Mesothelial cell of epicardium (in vitro differentiated cells): ENCODE measurements at regions not wholly inside any gene's neighbourhood (a gene's known extent, or its start where the extent isn't known, plus 50 kb on each side); places are given as distances from the start of the nearest gene placed in this dataset.

Experiments used
- DNase-seq, 2 experiments: peaks; one replicate each; pipeline ENCODE4 v3.0.0; 2021; ENCODE audit warnings: low spot score in 2 of 2; ENCODE audit not compliant: unreplicated experiment in 2 of 2
- H3K27ac Mint-ChIP-seq: 2 replicates; pipeline ENCODE4 v1.8.0; 2021; ENCODE audit warnings: mixed read lengths
- H3K27me3 Mint-ChIP-seq: 2 replicates; pipeline ENCODE4 v1.8.0; 2021; ENCODE audit warnings: low read depth, mixed read lengths
- H3K36me3 Mint-ChIP-seq: 2 replicates; pipeline ENCODE4 v1.8.0; 2021; ENCODE audit warnings: mixed read lengths
- H3K4me1 Mint-ChIP-seq: 2 replicates; pipeline ENCODE4 v1.8.0; 2021; ENCODE audit warnings: mixed read lengths
- H3K4me3 Mint-ChIP-seq: 2 replicates; pipeline ENCODE4 v1.8.0; 2021; ENCODE audit warnings: mild to moderate bottlenecking, moderate library complexity, mixed read lengths
- H3K9me3 Mint-ChIP-seq: 2 replicates; pipeline ENCODE4 v1.8.0; 2021; ENCODE audit warnings: mixed read lengths
- TF ChIP-seq, protein P1 (sequence below): fragments of 200-600 bp; sonication (generic); IDR thresholded peaks from one replicate; pipeline ENCODE4 v1.5.0; 2021; ENCODE audit warnings: antibody characterized with exemption; ENCODE audit not compliant: unreplicated experiment

DNA sequence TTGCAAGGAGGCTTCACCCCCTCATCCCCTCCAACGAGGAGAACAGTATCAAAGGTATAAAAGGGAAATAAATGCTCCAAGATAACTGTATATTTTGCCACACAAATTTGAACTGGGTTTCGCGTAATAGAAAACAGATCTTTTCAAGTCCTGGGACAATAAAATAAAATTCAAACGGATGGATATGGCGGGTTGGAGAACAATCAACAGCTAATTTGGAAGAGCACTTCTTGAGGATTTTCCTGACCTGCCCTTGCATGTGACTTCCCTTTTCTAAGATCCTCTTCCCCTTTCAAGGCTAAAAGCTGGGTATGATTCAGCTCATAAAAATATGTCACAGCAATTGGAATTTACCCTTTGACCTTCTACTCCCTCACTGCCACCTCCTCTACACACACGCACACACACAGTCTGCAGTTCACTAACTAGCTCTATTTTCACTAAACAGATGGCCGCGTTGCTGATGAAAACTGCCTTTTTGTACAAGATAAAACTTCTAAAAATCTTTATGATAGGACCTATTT, 386.9 kb downstream of the FIGN start:
- peak overlapping the region; percentile 95 for H3K27ac Mint-ChIP-seq
- H3K27me3 Mint-ChIP-seq, result no peaks in the 10 kb centered on the region
- TF ChIP-seq, protein P1, sequence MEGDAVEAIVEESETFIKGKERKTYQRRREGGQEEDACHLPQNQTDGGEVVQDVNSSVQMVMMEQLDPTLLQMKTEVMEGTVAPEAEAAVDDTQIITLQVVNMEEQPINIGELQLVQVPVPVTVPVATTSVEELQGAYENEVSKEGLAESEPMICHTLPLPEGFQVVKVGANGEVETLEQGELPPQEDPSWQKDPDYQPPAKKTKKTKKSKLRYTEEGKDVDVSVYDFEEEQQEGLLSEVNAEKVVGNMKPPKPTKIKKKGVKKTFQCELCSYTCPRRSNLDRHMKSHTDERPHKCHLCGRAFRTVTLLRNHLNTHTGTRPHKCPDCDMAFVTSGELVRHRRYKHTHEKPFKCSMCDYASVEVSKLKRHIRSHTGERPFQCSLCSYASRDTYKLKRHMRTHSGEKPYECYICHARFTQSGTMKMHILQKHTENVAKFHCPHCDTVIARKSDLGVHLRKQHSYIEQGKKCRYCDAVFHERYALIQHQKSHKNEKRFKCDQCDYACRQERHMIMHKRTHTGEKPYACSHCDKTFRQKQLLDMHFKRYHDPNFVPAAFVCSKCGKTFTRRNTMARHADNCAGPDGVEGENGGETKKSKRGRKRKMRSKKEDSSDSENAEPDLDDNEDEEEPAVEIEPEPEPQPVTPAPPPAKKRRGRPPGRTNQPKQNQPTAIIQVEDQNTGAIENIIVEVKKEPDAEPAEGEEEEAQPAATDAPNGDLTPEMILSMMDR, result no peak
- no peaks in the 10 kb centered on the region for H3K36me3 Mint-ChIP-seq
- peak overlapping the region; percentile 75 for H3K4me3 Mint-ChIP-seq
- no peak for DNase-seq
- H3K4me1 Mint-ChIP-seq, result peaks cover 31% of the 10 kb centered on the region
- H3K9me3 Mint-ChIP-seq, result no peaks in the 10 kb centered on the region

DNA sequence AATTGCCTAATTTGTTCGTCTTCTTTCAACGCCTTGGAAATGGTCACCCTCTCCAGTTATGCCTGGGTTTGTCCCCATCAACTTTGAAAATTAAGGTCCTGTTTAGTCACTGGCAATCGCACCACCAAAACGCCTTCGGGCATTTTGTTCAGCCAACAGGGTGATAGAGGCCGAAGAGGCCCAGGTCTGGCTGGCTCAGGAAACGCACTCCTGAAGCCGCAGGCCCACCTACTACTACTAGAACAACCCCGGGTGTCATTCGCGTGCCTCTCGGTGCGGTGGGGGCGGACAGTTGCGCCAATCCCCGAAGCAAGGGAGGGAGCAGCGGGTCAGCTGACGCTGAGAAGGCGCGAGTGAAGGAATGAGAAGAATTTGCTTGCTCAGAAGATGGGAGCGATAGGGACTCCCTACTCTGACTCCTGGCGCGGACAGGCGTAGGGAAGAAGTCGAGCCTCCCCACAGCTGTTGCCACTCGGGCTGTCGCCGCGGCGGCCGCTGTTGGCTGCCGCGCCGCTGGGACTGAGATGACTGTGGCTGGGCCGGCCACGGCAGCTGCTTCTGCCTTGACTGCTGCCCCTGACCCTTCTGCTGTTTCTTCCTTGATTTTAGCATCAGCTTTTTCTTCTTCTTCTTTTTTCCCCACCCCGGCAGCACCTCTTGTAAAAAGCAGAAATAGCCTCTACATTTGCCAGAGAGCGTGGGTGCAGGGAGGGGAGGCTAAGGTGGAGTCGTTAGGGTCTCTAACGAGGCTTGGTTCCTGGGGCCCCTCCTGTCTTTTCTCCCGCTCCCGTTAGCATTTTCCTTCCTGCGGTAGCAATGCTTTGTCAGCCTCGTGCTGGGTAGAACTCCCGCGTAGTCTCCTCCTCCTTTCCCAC, 387.6 kb downstream of the FIGN start:
- Mint-ChIP-seq H3K36me3 (no peaks in the 10 kb centered on the region), H3K4me3 (peak overlapping the region; percentile 75), H3K4me1 (peaks cover 31% of the 10 kb centered on the region), H3K27me3 (no peaks in the 10 kb centered on the region), H3K27ac (peak overlapping the region; percentile 95), H3K9me3 (no peaks in the 10 kb centered on the region)
- peak; percentile 49 to 77 for DNase-seq
- TF ChIP-seq, protein P1, result no peak

DNA sequence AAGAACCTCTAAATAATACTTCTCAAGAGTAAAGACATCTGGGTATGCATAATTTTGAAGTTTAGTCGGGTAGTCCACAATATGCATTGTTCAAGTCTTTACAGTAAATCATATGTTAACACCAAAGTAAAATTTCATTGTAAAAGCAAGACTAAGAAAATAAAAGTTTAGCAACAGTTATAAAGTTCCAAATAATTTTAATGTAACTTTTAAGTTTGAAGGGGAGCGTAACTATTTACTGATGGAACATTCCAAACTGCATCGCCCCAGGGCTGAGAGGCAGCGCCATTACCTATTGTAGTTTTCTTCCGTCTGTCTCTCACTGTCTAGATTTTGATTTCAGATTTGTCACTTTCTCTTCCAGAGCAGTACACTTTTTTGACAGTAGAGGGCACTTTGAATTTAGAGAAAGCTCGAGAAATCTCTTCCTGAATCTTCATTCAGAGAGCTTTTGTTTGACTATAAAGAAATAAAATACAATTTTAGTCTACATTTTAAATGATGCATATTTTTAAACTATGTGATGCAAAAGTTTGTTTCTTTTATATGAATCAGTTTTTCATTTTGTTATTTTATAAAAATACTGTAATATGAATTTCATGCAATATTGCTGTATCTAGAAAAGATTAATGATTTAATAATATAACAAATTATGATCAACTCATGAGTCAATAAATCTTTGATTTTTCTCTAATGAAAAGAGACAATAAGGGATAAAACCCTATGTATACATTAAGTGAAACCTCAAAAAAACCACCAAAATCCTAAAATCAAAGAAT, 389.8 kb downstream of the FIGN start:
- Mint-ChIP-seq H3K9me3 (no peaks in the 10 kb centered on the region), H3K36me3 (no peaks in the 10 kb centered on the region), H3K27ac (no peak overlapping the region), H3K4me3 (no peak overlapping the region), H3K4me1 (peaks cover 33% of the 10 kb centered on the region), H3K27me3 (no peaks in the 10 kb centered on the region)
- DNase-seq, result no peak
- TF ChIP-seq, protein P1, result peak; percentile 83

DNA sequence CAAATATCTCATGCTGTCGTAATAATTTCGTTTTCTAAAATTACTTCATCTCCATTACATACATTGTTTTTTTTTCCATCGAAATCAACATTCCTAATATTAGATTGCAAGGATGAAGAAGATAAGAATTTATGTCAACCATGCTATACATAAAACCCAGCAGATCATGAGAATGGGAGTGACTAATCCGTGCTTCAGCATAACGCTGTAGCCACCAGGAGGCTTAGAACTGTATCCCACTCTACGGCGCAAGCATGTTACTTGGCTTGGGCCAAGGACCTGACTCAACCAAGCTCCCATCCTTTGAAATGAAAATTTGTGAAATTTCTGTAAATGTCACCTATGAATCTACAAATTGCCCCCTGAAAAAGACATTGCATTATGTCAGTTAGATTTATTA, 392.5 kb downstream of the FIGN start:
- no peak for DNase-seq
- H3K36me3 Mint-ChIP-seq, result no peaks in the 10 kb centered on the region
- no peaks in the 10 kb centered on the region for H3K27me3 Mint-ChIP-seq
- H3K4me1 Mint-ChIP-seq, result peaks cover 14% of the 10 kb centered on the region
- H3K27ac Mint-ChIP-seq, result no peak overlapping the region
- no peak overlapping the region for H3K4me3 Mint-ChIP-seq
- TF ChIP-seq, protein P1, result no peak
- no peaks in the 10 kb centered on the region for H3K9me3 Mint-ChIP-seq

DNA sequence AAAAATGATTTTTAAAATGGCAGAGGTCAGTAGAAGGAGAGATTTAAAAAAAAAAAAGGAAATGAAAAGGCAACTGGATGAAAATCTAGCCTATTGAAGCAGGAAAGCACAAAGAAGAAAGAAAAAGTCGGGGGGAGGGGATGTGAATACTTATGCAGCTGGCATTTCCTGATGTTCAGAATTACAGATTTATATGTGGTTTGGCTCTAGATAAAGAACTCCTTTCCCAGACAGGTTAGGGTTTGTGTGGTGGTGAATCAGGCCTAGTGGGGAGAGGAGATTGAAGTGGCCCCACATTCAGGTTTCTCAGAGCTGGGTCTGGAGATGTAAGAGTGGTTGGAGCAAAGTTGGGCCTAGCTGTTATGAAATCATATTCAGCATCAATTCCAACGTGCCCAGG, 394.4 kb downstream of the FIGN start:
- H3K4me3 Mint-ChIP-seq, result no peak overlapping the region
- no peak for DNase-seq
- H3K4me1 Mint-ChIP-seq, result peaks cover 6% of the 10 kb centered on the region
- H3K27me3 Mint-ChIP-seq, result no peaks in the 10 kb centered on the region
- no peaks in the 10 kb centered on the region for H3K36me3 Mint-ChIP-seq
- H3K9me3 Mint-ChIP-seq, result no peaks in the 10 kb centered on the region
- TF ChIP-seq, protein P1, result no peak
- no peak overlapping the region for H3K27ac Mint-ChIP-seq
